Nephron progenitor cell (in vitro differentiated cells): ENCODE measurements at regions not wholly inside any gene's neighbourhood (a gene's known extent, or its start where the extent isn't known, plus 50 kb on each side); places are given as distances from the start of the nearest gene placed in this dataset.

Experiments used
- DNase-seq: peaks from one replicate; pipeline ENCODE4 v3.0.0; 2021
- H3K27ac Mint-ChIP-seq: 2 replicates; pipeline ENCODE4 v1.8.0; 2021; ENCODE audit warnings: mild to moderate bottlenecking, moderate library complexity, mixed read lengths
- H3K27me3 Mint-ChIP-seq: 2 replicates; pipeline ENCODE4 v1.8.0; 2021; ENCODE audit warnings: mild to moderate bottlenecking, low read depth, mixed read lengths; ENCODE audit not compliant: poor library complexity
- H3K36me3 Mint-ChIP-seq: 2 replicates; pipeline ENCODE4 v1.8.0; 2021; ENCODE audit warnings: low read depth, mixed read lengths
- H3K4me1 Mint-ChIP-seq: 2 replicates; pipeline ENCODE4 v1.8.0; 2021; ENCODE audit warnings: mixed read lengths
- H3K4me3 Mint-ChIP-seq: 2 replicates; pipeline ENCODE4 v1.8.0; 2021; ENCODE audit warnings: mild to moderate bottlenecking, moderate library complexity, mixed read lengths
- H3K9me3 Mint-ChIP-seq: 2 replicates; pipeline ENCODE4 v1.8.0; 2021; ENCODE audit warnings: mild to moderate bottlenecking, moderate library complexity, mixed read lengths
- TF ChIP-seq, protein P1 (sequence below): fragments of 200-600 bp; sonication (generic); IDR thresholded peaks from 2 replicates; pipeline ENCODE4 v1.5.0; 2021; ENCODE audit warnings: antibody characterized with exemption

DNA sequence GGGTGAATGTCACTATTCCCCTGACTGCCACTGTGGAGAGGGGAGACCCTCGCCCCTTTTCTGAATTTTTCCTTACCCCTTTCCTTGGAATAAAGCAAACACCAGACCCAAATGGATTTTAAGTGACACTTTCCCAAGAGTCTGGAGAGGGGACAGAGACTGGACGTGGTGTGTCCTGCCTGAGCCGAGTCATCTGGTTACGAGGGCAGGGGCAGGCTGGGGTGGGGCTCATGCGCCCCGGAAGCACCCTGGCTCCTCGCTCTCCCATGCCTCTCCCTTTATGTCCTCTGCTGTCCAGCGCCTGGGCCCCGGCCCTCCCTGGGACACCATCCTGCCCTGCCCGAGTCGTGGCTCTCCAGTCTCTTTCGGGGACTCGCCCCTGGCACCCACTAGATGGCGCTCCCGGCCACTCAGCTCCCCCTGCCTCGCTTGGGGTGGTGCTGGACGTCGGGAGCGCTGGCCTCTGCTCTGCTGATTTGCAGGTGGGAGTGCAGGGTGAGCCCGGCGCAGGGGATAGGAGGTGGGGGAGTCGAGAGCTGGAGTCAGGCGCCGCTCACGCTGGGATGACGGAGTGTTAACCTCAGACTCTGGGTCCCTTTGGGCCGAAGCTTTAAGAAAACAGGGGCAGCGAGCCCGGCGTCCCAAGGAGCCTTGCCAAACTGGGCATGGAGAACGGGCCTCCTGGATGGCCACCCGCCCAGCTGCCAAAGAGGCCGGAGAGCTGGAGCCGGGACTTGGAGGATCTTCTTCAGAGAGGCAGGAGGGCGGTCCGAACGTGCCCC lies 89.8 kb downstream of the RPS6KA4 start:
- peaks cover 40% of the 10 kb centered on the region for H3K4me1 Mint-ChIP-seq
- H3K36me3 Mint-ChIP-seq, result no peaks in the 10 kb centered on the region
- TF ChIP-seq, protein P1, sequence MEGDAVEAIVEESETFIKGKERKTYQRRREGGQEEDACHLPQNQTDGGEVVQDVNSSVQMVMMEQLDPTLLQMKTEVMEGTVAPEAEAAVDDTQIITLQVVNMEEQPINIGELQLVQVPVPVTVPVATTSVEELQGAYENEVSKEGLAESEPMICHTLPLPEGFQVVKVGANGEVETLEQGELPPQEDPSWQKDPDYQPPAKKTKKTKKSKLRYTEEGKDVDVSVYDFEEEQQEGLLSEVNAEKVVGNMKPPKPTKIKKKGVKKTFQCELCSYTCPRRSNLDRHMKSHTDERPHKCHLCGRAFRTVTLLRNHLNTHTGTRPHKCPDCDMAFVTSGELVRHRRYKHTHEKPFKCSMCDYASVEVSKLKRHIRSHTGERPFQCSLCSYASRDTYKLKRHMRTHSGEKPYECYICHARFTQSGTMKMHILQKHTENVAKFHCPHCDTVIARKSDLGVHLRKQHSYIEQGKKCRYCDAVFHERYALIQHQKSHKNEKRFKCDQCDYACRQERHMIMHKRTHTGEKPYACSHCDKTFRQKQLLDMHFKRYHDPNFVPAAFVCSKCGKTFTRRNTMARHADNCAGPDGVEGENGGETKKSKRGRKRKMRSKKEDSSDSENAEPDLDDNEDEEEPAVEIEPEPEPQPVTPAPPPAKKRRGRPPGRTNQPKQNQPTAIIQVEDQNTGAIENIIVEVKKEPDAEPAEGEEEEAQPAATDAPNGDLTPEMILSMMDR, result peak; percentile 85
- no peak overlapping the region for H3K27ac Mint-ChIP-seq
- peaks cover 65% of the 10 kb centered on the region for H3K27me3 Mint-ChIP-seq
- peaks cover 3% of the 10 kb centered on the region for H3K9me3 Mint-ChIP-seq
- H3K4me3 Mint-ChIP-seq, result peak overlapping the region; percentile 66
- DNase-seq, result peak; percentile 93

GRCh38 chr11:64449381-64450167 lies 90.6 kb downstream of the RPS6KA4 start:
- Mint-ChIP-seq H3K4me3 (peak overlapping the region; percentile 66), H3K36me3 (no peaks in the 10 kb centered on the region), H3K4me1 (peaks cover 34% of the 10 kb centered on the region), H3K27me3 (peaks cover 66% of the 10 kb centered on the region), H3K9me3 (peaks cover 4% of the 10 kb centered on the region), H3K27ac (no peak overlapping the region)
- peak; percentile 81 for DNase-seq
- TF ChIP-seq, protein P1, result peak; percentile 76

DNA sequence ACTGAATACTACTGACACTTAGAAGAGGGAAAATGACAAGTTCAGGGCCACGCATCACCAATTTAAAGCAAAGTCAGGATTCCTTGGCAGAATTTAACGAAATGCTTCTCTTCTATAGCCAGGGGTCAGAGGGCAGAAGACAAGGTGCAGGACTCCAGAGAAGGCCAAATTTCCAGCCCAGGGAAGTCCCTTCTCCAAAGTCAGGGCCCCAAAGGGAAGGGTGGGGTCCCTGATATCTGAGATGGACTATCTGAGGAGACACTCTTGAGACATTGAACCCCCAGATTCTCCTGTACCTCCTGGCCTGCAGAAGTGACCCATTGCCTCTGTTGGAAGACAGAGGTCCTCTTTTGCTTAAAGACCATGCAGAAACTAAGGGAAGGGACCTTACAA lies 91.2 kb downstream of the RPS6KA4 start:
- H3K27ac Mint-ChIP-seq, result no peak overlapping the region
- H3K9me3 Mint-ChIP-seq, result peaks cover 4% of the 10 kb centered on the region
- H3K36me3 Mint-ChIP-seq, result no peaks in the 10 kb centered on the region
- no peak overlapping the region for H3K4me3 Mint-ChIP-seq
- H3K27me3 Mint-ChIP-seq, result peaks cover 70% of the 10 kb centered on the region
- TF ChIP-seq, protein P1, result no peak
- H3K4me1 Mint-ChIP-seq, result peaks cover 30% of the 10 kb centered on the region
- DNase-seq, result no peak

GRCh38 chr11:64451856-64452255 lies 92.9 kb downstream of the RPS6KA4 start:
- no peak overlapping the region for H3K4me3 Mint-ChIP-seq
- TF ChIP-seq, protein P1, result no peak
- no peak for DNase-seq
- peaks cover 71% of the 10 kb centered on the region for H3K27me3 Mint-ChIP-seq
- H3K27ac Mint-ChIP-seq, result no peak overlapping the region
- no peaks in the 10 kb centered on the region for H3K36me3 Mint-ChIP-seq
- H3K9me3 Mint-ChIP-seq, result peaks cover 4% of the 10 kb centered on the region
- H3K4me1 Mint-ChIP-seq, result peaks cover 30% of the 10 kb centered on the region

GRCh38 chr11:64453466-64453865 lies 94.5 kb downstream of the RPS6KA4 start:
- Mint-ChIP-seq H3K27me3 (peaks cover 66% of the 10 kb centered on the region), H3K9me3 (peaks cover 4% of the 10 kb centered on the region), H3K4me3 (no peak overlapping the region), H3K36me3 (no peaks in the 10 kb centered on the region), H3K4me1 (peaks cover 23% of the 10 kb centered on the region), H3K27ac (no peak overlapping the region)
- no peak for DNase-seq
- TF ChIP-seq, protein P1, result no peak
